ENCODE measurements at regions not wholly inside any gene's neighbourhood (a gene's known extent, or its start where the extent isn't known, plus 50 kb on each side); places are given as distances from the start of the nearest gene placed in this dataset.
"Not testable (repeated sequence)": the region's sequence is repeated elsewhere in the genome, so short reads cannot be mapped to it uniquely, and the experiment has no call there.

DNA sequence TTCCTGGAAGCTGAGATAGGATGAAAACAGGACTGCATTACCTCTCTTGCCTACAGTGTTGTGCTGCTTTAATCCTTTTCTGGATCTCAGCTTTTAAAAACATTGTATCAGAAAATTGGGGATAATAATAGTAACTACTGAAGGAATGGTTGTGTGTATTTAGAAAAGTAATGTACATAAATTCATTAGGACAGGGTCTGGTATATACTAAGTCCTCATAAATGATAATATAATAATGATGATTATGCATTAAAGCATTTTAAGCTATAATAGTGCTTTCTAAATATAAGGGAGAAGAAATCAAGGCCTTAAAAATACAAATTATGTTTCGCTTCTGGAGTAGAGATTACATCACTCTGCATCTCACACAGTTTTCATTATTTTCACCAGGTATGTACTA is 530.1 kb downstream of the ZNF385D start:
- H3K27ac ChIP-seq: no peak overlapping the region
- TF ChIP-seq ZFX (IDR thresholded peaks at IDR 0.05): no peak
- no peak for TF ChIP-seq CTCF (conservative IDR thresholded peaks at IDR 0.05)

DNA sequence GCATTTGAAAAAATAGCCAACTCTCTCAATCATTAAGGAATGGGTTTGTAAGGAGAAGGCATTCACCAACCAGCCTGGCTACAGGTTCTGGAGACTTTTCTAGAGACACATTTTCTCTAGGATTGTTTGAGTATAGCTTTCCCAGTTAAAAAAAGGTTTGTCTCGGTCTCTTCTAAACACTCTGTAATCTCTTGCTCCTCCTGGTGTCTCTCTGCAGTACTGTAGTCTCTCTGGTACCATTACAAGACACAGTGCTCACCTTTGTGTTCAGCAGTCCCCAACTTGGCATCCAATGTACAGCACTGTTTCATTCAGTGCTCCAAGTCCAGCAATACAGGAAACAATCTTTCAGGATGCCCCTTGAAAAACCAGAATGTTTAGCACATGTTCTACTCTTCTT is 534.4 kb downstream of the ZNF385D start:
- H3K27ac ChIP-seq: no peak overlapping the region
- TF ChIP-seq ZFX (IDR thresholded peaks at IDR 0.05) (no peak), CTCF (conservative IDR thresholded peaks at IDR 0.05) (peak; percentile 42)

GRCh38 chr3:21204122-21204521 is 546.9 kb downstream of the ZNF385D start:
- not testable (repeated sequence) for H3K27ac ChIP-seq

- no peak for TF ChIP-seq CTCF (conservative IDR thresholded peaks at IDR 0.05)
- H3K27ac ChIP-seq: no peak overlapping the region
Observed at GRCh38 chr3:21195203-21195602, 555.8 kb downstream of the ZNF385D start.

DNA sequence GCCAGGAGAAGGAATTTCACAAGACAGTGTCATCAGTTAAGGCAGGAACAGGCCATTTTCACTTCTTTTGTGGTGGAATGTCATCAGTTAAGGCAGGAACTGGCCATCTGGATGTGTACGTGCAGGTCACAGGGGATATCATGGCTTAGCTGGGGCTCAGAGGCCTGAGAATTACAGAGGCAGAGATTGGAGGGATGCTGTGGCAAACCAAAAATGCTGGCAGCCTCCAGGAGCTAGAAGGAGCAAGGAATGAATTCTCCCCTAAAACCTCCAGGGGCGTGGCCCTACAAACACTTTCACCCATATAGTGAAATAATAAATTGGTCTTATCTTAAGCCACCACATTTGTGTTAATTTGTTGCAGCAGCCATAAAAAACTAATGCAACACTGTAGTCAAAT is 557.0 kb downstream of the ZNF385D start:
- H3K27ac ChIP-seq: not testable (repeated sequence)

DNA sequence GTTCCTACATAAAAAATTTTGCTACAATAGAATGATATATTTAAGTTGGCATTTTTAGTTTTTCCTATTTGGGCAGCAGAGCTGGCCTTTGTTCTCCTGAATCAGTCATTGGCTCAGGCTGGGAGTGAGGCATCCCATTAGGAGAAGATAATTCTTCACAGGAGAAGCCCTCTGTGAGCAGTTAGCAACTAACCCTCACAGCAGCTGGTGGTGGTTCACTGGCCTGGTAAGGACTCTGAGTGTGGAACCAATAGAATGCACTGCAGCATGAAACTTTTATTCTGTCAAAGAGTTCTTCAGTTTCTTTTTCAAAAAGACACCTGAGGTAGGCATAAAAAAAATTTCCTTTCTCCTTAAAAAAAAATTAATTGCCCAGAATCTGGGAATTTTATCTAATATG is 562.6 kb downstream of the ZNF385D start:
- TF ChIP-seq ZFX (IDR thresholded peaks at IDR 0.05): no peak
- TF ChIP-seq CTCF (conservative IDR thresholded peaks at IDR 0.05): no peak
- no peak overlapping the region for H3K27ac ChIP-seq

GRCh38 chr3:21185816-21186314 is 565.1 kb downstream of the ZNF385D start:
- H3K27ac ChIP-seq: no peak overlapping the region
- TF ChIP-seq ZFX (IDR thresholded peaks at IDR 0.05) (no peak), CTCF (conservative IDR thresholded peaks at IDR 0.05) (no peak)

DNA sequence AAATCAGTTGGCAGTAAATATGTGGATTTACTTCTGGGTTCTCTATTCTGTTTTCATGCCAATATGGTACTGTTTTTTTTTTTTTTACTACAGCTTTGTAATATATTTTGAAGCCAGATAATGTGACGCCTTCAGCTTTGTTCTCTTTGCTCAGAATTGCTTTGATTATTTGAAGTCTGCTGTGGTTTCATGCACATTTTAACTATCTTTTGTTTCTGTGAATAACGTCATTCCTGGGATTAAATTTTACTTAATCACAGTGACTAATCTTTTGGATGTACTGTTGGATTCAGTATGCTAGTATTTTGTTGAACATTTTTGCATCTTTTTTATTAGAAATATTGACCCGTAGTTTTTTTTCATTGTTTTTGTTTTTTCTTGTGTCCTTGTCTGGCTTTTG is 576.5 kb downstream of the ZNF385D start:
- H3K27ac ChIP-seq: no peak overlapping the region
- TF ChIP-seq ZFX (IDR thresholded peaks at IDR 0.05) (no peak), CTCF (conservative IDR thresholded peaks at IDR 0.05) (no peak)

- TF ChIP-seq ZFX (IDR thresholded peaks at IDR 0.05) (no peak), CTCF (conservative IDR thresholded peaks at IDR 0.05) (peak; percentile 62)
- no peak overlapping the region for H3K27ac ChIP-seq
Observed at GRCh38 chr3:21170964-21171363, 580.0 kb downstream of the ZNF385D start.

Measured in C4-2B (cell line).